ENCODE measurements at regions not wholly inside any gene's neighbourhood (a gene's known extent, or its start where the extent isn't known, plus 50 kb on each side); places are given as distances from the start of the nearest gene placed in this dataset.

GRCh38 chr12:111045941-111046340 lies 125.6 kb upstream of the MYL2 start:
- TF ChIP-seq CTCF (IDR thresholded peaks at IDR 0.05) (no peak), POLR2A (IDR thresholded peaks at IDR 0.05) (no peak)

Data from heart left ventricle (tissue), 13 donors.